ENCODE measurements at regions not wholly inside any gene's neighbourhood (a gene's known extent, or its start where the extent isn't known, plus 50 kb on each side); places are given as distances from the start of the nearest gene placed in this dataset.

DNA sequence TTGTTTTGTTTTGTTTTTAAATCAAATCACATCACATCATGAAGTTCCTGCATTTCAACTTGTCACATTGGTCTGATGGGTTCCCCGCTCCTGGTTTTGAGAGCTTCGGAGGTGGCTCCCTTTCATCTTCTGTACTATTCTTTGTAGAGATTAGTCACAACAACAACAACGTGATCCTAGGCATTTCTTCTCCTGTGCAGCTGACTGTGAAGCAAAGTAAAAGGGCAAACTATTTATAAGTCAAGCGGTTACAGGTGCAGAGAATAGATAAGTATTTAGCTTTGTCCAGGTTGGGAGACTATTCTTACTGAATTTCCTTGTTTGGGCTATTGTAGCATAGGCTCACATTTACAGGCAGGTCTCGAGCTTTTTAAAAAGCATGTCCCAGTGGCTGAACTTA, 197.7 kb upstream of the CDKN2B start:
- TF ChIP-seq, protein P1, sequence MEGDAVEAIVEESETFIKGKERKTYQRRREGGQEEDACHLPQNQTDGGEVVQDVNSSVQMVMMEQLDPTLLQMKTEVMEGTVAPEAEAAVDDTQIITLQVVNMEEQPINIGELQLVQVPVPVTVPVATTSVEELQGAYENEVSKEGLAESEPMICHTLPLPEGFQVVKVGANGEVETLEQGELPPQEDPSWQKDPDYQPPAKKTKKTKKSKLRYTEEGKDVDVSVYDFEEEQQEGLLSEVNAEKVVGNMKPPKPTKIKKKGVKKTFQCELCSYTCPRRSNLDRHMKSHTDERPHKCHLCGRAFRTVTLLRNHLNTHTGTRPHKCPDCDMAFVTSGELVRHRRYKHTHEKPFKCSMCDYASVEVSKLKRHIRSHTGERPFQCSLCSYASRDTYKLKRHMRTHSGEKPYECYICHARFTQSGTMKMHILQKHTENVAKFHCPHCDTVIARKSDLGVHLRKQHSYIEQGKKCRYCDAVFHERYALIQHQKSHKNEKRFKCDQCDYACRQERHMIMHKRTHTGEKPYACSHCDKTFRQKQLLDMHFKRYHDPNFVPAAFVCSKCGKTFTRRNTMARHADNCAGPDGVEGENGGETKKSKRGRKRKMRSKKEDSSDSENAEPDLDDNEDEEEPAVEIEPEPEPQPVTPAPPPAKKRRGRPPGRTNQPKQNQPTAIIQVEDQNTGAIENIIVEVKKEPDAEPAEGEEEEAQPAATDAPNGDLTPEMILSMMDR (IDR thresholded peaks at IDR 0.05), result no peak
- TF ChIP-seq KDM1A (IDR thresholded peaks at IDR 0.05; ENCODE audit: low read depth), result no peak
- no peak for TF ChIP-seq POLR2A (IDR thresholded peaks at IDR 0.05; ENCODE audit: low read length)
- TF ChIP-seq CEBPB (IDR thresholded peaks at IDR 0.05), result no peak
- TF ChIP-seq, protein P2, sequence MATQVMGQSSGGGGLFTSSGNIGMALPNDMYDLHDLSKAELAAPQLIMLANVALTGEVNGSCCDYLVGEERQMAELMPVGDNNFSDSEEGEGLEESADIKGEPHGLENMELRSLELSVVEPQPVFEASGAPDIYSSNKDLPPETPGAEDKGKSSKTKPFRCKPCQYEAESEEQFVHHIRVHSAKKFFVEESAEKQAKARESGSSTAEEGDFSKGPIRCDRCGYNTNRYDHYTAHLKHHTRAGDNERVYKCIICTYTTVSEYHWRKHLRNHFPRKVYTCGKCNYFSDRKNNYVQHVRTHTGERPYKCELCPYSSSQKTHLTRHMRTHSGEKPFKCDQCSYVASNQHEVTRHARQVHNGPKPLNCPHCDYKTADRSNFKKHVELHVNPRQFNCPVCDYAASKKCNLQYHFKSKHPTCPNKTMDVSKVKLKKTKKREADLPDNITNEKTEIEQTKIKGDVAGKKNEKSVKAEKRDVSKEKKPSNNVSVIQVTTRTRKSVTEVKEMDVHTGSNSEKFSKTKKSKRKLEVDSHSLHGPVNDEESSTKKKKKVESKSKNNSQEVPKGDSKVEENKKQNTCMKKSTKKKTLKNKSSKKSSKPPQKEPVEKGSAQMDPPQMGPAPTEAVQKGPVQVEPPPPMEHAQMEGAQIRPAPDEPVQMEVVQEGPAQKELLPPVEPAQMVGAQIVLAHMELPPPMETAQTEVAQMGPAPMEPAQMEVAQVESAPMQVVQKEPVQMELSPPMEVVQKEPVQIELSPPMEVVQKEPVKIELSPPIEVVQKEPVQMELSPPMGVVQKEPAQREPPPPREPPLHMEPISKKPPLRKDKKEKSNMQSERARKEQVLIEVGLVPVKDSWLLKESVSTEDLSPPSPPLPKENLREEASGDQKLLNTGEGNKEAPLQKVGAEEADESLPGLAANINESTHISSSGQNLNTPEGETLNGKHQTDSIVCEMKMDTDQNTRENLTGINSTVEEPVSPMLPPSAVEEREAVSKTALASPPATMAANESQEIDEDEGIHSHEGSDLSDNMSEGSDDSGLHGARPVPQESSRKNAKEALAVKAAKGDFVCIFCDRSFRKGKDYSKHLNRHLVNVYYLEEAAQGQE (IDR thresholded peaks at IDR 0.05), result no peak
- no peak for TF ChIP-seq CHD2 (IDR thresholded peaks at IDR 0.05; ENCODE audit: low read length, partially characterized antibody)
- TF ChIP-seq RFX5 (IDR thresholded peaks at IDR 0.05), result no peak
- TF ChIP-seq EP300 (IDR thresholded peaks at IDR 0.05), result no peak

Measured in A549 (cell line).